ENCODE measurements at regions not wholly inside any gene's neighbourhood (a gene's known extent, or its start where the extent isn't known, plus 50 kb on each side); places are given as distances from the start of the nearest gene placed in this dataset.

DNA sequence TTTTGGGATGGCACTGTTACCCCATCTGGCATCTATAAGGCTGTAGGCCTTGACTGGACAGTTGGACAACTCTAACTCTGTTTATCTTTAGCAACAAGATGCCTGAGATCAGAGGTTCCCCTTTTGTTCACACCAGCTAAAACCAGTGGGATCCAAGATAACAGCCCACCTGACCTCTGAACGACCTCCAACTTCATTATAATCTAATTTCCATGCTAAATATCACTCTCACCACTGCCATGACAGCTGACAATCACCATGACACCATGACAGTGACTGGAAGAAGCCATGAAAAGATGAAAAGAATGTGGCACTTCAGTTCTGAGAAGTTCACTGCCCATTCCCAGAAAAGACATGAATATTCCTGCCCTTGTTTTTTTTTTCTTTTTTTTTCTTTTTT is 281.4 kb upstream of the TAC1 start (continued):
- no peak for TF ChIP-seq BCL11A (IDR thresholded peaks at IDR 0.05; ENCODE audit: low read depth in 2 of 2, low read length in 2 of 2)
- TF ChIP-seq, protein P1, sequence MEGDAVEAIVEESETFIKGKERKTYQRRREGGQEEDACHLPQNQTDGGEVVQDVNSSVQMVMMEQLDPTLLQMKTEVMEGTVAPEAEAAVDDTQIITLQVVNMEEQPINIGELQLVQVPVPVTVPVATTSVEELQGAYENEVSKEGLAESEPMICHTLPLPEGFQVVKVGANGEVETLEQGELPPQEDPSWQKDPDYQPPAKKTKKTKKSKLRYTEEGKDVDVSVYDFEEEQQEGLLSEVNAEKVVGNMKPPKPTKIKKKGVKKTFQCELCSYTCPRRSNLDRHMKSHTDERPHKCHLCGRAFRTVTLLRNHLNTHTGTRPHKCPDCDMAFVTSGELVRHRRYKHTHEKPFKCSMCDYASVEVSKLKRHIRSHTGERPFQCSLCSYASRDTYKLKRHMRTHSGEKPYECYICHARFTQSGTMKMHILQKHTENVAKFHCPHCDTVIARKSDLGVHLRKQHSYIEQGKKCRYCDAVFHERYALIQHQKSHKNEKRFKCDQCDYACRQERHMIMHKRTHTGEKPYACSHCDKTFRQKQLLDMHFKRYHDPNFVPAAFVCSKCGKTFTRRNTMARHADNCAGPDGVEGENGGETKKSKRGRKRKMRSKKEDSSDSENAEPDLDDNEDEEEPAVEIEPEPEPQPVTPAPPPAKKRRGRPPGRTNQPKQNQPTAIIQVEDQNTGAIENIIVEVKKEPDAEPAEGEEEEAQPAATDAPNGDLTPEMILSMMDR (IDR thresholded peaks at IDR 0.05; ENCODE audit: control extremely low read depth in 1 of 3, insufficient read depth in 1 of 3, low read depth in 1 of 3, low read length in 3 of 3), result no peak
- no peak for TF ChIP-seq KDM5A (IDR thresholded peaks at IDR 0.05; ENCODE audit: low read length)
- TF ChIP-seq RAD21 (IDR thresholded peaks at IDR 0.05 in 1 of 2, conservative IDR thresholded peaks at IDR 0.05 in 1 of 2; ENCODE audit: low read depth in 2 of 2, low read length in 2 of 2), result no peak
